ENCODE measurements at regions not wholly inside any gene's neighbourhood (a gene's known extent, or its start where the extent isn't known, plus 50 kb on each side); places are given as distances from the start of the nearest gene placed in this dataset.

DNA sequence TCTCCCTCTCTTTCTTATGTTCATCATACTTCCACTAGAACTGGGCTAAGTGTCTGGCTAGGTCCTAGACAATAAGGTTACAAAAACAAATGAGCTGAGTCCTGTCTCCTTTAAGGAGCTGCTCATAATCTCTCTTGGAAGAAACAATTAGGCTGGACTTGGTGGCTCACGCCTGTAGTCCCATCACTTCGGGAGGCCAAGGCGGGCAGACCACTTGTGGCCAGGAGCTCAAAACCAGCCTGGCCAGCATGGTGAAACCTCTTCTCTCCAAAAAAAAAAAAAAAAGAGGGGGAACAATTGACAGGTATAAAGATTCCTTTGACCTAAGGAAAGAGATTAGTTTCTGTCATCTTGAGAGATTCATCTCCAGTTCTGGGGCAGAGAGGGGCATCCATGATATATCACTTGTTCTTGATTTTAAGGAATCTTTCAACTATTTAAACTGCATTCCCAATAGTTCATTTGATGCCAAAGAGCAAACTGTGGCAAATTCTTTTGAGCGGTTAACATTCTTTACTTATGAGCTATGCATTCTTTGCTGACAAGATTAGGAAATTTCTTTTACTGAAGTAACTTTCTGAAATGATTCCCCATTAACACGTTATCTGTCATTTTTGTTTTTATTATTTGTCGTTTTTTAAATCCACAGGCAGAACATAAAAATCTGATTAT lies 125.5 kb downstream of the C11orf87 start:
- Histone ChIP-seq H2AFZ (ENCODE audit: low read length) (no peak overlapping the region), H3K27ac (ENCODE audit: extremely low read length, insufficient read depth, low read length) (no peak overlapping the region), H3K4me3 (replicated peaks in 1 of 3; ENCODE audit: insufficient read depth in 1 of 3, low read depth in 2 of 3, low read length in 3 of 3) (no peak overlapping the region), H3K9me3 (ENCODE audit: low read length) (no peaks in the 10 kb centered on the region; the same call in 1 of the 2 replicates), H3K27me3 (ENCODE audit: control insufficient read depth in 1 of 2, insufficient read depth in 2 of 2, low read length in 2 of 2) (no peaks in the 10 kb centered on the region), H4K20me1 (ENCODE audit: insufficient read depth, low read length) (no peaks in the 10 kb centered on the region), H3K4me1 (ENCODE audit: insufficient read depth, low read length) (no peaks in the 10 kb centered on the region), H3K79me2 (ENCODE audit: insufficient read depth, low read length) (no peaks in the 10 kb centered on the region), H3K9ac (ENCODE audit: insufficient read depth, low read depth, low read length) (no peak overlapping the region), H3K36me3 (replicated peaks in 1 of 2; ENCODE audit: control insufficient read depth in 1 of 2, insufficient read depth in 2 of 2, low read length in 2 of 2) (no peaks in the 10 kb centered on the region), H3K4me2 (ENCODE audit: low read depth, low read length) (no peak overlapping the region)
- CTCF ChIA-PET (ENCODE audit: low intra/inter-chr PET ratio, low total read pairs): no interaction called here
- POLR2A ChIA-PET: no interaction called here
- in situ Hi-C loops (cut with HindIII; ENCODE audit: extremely low pct_ligation_motif_present, low pct_unique_long_range_greater_than_20kb): no loop called here
- TF ChIP-seq ZNF143 (CRISPR knock-in tag; IDR thresholded peaks at IDR 0.05): no peak
- TF ChIP-seq, protein P1, sequence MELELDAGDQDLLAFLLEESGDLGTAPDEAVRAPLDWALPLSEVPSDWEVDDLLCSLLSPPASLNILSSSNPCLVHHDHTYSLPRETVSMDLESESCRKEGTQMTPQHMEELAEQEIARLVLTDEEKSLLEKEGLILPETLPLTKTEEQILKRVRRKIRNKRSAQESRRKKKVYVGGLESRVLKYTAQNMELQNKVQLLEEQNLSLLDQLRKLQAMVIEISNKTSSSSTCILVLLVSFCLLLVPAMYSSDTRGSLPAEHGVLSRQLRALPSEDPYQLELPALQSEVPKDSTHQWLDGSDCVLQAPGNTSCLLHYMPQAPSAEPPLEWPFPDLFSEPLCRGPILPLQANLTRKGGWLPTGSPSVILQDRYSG (CRISPR knock-in tag; IDR thresholded peaks at IDR 0.05): no peak
- ATAC-seq (no peak), FAIRE-seq (no peak), DNase-seq (ENCODE audit: low spot score) (no peak)
- 30% methylated on average over 6 of the region's 6 CpGs for WGBS (ENCODE audit: low lambda C conversion rate)
- no TSS peak for BruUV-seq (replicated peaks)
- intact Hi-C loops (cut with micrococcal nuclease; ENCODE audit: unreplicated experiment): no loop called here

DNA sequence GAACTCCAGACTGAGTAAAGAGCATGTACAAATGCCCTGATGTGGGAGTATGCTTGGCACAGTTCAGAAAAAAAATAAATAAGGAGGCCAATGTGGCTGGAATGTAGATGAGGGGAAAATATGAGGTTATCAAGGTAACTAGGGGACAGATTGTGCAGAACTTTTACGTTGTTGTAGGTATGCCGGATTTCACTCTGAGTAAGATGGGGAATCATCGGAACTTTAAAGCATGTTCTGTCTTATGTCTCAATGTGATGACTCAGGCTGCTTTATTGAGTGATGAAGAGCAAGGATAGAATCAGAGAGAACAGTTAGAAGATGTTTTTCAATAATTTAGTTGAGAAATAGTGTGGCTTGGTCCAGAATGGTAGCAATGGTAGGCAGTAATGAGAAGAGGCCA lies 130.4 kb downstream of the C11orf87 start:
- Histone ChIP-seq H3K4me3 (replicated peaks in 1 of 3; ENCODE audit: insufficient read depth in 1 of 3, low read depth in 2 of 3, low read length in 3 of 3) (no peak overlapping the region), H3K9me3 (ENCODE audit: low read length) (peaks cover under 1% of the 10 kb centered on the region; the same call in 1 of the 2 replicates), H3K27ac (ENCODE audit: extremely low read length, insufficient read depth, low read length) (no peak overlapping the region), H3K4me2 (ENCODE audit: low read depth, low read length) (no peak overlapping the region), H4K20me1 (ENCODE audit: insufficient read depth, low read length) (no peaks in the 10 kb centered on the region), H3K36me3 (replicated peaks in 1 of 2; ENCODE audit: control insufficient read depth in 1 of 2, insufficient read depth in 2 of 2, low read length in 2 of 2) (no peaks in the 10 kb centered on the region), H3K27me3 (ENCODE audit: control insufficient read depth in 1 of 2, insufficient read depth in 2 of 2, low read length in 2 of 2) (no peaks in the 10 kb centered on the region), H3K4me1 (ENCODE audit: insufficient read depth, low read length) (no peaks in the 10 kb centered on the region), H3K9ac (ENCODE audit: insufficient read depth, low read depth, low read length) (no peak overlapping the region), H3K79me2 (ENCODE audit: insufficient read depth, low read length) (no peaks in the 10 kb centered on the region), H2AFZ (ENCODE audit: low read length) (no peak overlapping the region)
- no TSS peak for BruUV-seq (replicated peaks)
- ATAC-seq (no peak), DNase-seq (ENCODE audit: low spot score) (no peak), FAIRE-seq (no peak)
- intact Hi-C loops (cut with micrococcal nuclease; ENCODE audit: unreplicated experiment): no loop called here
- ChIA-PET POLR2A (no interaction called here), CTCF (ENCODE audit: low intra/inter-chr PET ratio, low total read pairs) (no interaction called here)
- in situ Hi-C loops (cut with HindIII; ENCODE audit: extremely low pct_ligation_motif_present, low pct_unique_long_range_greater_than_20kb): no loop called here
- 32% methylated on average over 3 of the region's 3 CpGs for WGBS (ENCODE audit: low lambda C conversion rate)
- TF ChIP-seq, protein P2, sequence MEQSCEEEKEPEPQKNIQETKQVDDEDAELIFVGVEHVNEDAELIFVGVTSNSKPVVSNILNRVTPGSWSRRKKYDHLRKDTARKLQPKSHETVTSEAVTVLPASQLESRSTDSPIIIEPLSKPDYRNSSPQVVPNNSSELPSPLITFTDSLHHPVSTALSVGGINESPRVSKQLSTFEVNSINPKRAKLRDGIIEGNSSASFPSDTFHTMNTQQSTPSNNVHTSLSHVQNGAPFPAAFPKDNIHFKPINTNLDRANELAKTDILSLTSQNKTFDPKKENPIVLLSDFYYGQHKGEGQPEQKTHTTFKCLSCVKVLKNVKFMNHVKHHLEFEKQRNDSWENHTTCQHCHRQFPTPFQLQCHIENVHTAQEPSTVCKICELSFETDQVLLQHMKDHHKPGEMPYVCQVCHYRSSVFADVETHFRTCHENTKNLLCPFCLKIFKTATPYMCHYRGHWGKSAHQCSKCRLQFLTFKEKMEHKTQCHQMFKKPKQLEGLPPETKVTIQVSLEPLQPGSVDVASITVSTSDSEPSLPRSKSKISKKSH (CRISPR knock-in tag; IDR thresholded peaks at IDR 0.05; ENCODE audit: borderline replicate concordance): no peak
- no peak for TF ChIP-seq KLF12 (CRISPR knock-in tag; IDR thresholded peaks at IDR 0.05; ENCODE audit: borderline replicate concordance)
- TF ChIP-seq GTF2F1 (IDR thresholded peaks at IDR 0.05; ENCODE audit: low read length): no peak
- TF ChIP-seq, protein P3, sequence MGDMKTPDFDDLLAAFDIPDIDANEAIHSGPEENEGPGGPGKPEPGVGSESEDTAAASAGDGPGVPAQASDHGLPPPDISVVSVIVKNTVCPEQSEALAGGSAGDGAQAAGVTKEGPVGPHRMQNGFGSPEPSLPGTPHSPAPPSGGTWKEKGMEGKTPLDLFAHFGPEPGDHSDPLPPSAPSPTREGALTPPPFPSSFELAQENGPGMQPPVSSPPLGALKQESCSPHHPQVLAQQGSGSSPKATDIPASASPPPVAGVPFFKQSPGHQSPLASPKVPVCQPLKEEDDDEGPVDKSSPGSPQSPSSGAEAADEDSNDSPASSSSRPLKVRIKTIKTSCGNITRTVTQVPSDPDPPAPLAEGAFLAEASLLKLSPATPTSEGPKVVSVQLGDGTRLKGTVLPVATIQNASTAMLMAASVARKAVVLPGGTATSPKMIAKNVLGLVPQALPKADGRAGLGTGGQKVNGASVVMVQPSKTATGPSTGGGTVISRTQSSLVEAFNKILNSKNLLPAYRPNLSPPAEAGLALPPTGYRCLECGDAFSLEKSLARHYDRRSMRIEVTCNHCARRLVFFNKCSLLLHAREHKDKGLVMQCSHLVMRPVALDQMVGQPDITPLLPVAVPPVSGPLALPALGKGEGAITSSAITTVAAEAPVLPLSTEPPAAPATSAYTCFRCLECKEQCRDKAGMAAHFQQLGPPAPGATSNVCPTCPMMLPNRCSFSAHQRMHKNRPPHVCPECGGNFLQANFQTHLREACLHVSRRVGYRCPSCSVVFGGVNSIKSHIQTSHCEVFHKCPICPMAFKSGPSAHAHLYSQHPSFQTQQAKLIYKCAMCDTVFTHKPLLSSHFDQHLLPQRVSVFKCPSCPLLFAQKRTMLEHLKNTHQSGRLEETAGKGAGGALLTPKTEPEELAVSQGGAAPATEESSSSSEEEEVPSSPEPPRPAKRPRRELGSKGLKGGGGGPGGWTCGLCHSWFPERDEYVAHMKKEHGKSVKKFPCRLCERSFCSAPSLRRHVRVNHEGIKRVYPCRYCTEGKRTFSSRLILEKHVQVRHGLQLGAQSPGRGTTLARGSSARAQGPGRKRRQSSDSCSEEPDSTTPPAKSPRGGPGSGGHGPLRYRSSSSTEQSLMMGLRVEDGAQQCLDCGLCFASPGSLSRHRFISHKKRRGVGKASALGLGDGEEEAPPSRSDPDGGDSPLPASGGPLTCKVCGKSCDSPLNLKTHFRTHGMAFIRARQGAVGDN (CRISPR knock-in tag; IDR thresholded peaks at IDR 0.05): no peak
- TF ChIP-seq EZH2 (conservative IDR thresholded peaks at IDR 0.05; ENCODE audit: low read depth, low read length): no peak
- no peak for TF ChIP-seq TCF7 (IDR thresholded peaks at IDR 0.05; ENCODE audit: low read depth)
- TF ChIP-seq, protein P4, sequence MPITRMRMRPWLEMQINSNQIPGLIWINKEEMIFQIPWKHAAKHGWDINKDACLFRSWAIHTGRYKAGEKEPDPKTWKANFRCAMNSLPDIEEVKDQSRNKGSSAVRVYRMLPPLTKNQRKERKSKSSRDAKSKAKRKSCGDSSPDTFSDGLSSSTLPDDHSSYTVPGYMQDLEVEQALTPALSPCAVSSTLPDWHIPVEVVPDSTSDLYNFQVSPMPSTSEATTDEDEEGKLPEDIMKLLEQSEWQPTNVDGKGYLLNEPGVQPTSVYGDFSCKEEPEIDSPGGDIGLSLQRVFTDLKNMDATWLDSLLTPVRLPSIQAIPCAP (CRISPR knock-in tag; IDR thresholded peaks at IDR 0.05; ENCODE audit: low read depth): no peak

Measured in HepG2 (cell line).